WTC11 (cell line): ENCODE measurements at regions not wholly inside any gene's neighbourhood (a gene's known extent, or its start where the extent isn't known, plus 50 kb on each side); places are given as distances from the start of the nearest gene placed in this dataset.

Experiments
- ATAC-seq: fragments of 200-7000 bp; cut with Tn5 transposase; 2 replicates; pipeline ENCODE4 v1.10.0; 2021; ENCODE audit warnings: mild to moderate bottlenecking, moderate library complexity
- CTCF ChIA-PET: fragments of 300-600 bp; sonication (Branson Sonifier 250); formaldehyde crosslinking; loops from one replicate; lab custom pipeline; 2021; ENCODE audit warnings: antibody characterized with exemption; lab: Charles Lee
- POLR2A ChIA-PET: fragments of 350-600 bp; sonication (Branson Sonifier 250); formaldehyde crosslinking; loops from one replicate; lab custom pipeline; 2021; ENCODE audit warnings: antibody characterized with exemption; lab: Charles Lee
- DNase-seq: peaks from one replicate; pipeline ENCODE4 v3.0.0; 2021; ENCODE audit warnings: low spot score
- H3K27ac Mint-ChIP-seq: 2 replicates; pipeline ENCODE4 v1.8.0; 2021; ENCODE audit warnings: mixed read lengths
- H3K27me3 Mint-ChIP-seq: 2 replicates; pipeline ENCODE4 v1.8.0; 2021; ENCODE audit warnings: low read depth, mild to moderate bottlenecking, moderate library complexity, mixed read lengths
- H3K36me3 Mint-ChIP-seq: 2 replicates; pipeline ENCODE4 v1.8.0; 2021; ENCODE audit warnings: mixed read lengths
- H3K4me1 Mint-ChIP-seq: 2 replicates; pipeline ENCODE4 v1.8.0; 2022; ENCODE audit warnings: mixed read lengths
- H3K4me3 Mint-ChIP-seq: 2 replicates; pipeline ENCODE4 v1.8.0; 2021; ENCODE audit warnings: mild to moderate bottlenecking, moderate library complexity, mixed read lengths
- H3K9me3 Mint-ChIP-seq: 2 replicates; pipeline ENCODE4 v1.8.0; 2021; ENCODE audit warnings: mixed read lengths
- CBFB ChIP-seq: sonication (generic); formaldehyde crosslinking; IDR thresholded peaks from 2 replicates; pipeline ENCODE4 v1.8.1; 2022; ENCODE audit warnings: mild to moderate bottlenecking, low read depth, missing genetic modification reagents
- ESRRA ChIP-seq: sonication (generic); formaldehyde crosslinking; IDR thresholded peaks from 2 replicates; pipeline ENCODE4 v1.8.1; 2022; ENCODE audit warnings: mild to moderate bottlenecking, missing genetic modification reagents, borderline replicate concordance
- FOXJ3 ChIP-seq: sonication (generic); formaldehyde crosslinking; IDR thresholded peaks from 2 replicates; pipeline ENCODE4 v1.9.0; 2021; ENCODE audit warnings: missing genetic modification reagents, mild to moderate bottlenecking, borderline replicate concordance
- NFE2L1 ChIP-seq: sonication (generic); formaldehyde crosslinking; IDR thresholded peaks from 2 replicates; pipeline ENCODE4 v1.8.1; 2023; ENCODE audit warnings: missing genetic modification reagents
- NR1H2 ChIP-seq: sonication (generic); formaldehyde crosslinking; IDR thresholded peaks from 2 replicates; pipeline ENCODE4 v1.9.0; 2021; ENCODE audit warnings: mild to moderate bottlenecking, moderate library complexity, missing genetic modification reagents
- RELA ChIP-seq: sonication (generic); formaldehyde crosslinking; IDR thresholded peaks from 2 replicates; pipeline ENCODE4 v1.8.1; 2022; ENCODE audit warnings: missing genetic modification reagents, mild to moderate bottlenecking, borderline replicate concordance
- SMAD3 ChIP-seq: sonication (generic); formaldehyde crosslinking; IDR thresholded peaks from 2 replicates; pipeline ENCODE4 v1.8.0; 2022; ENCODE audit warnings: missing genetic modification reagents, mild to moderate bottlenecking, borderline replicate concordance
- SMAD4 ChIP-seq: sonication (generic); formaldehyde crosslinking; IDR thresholded peaks from 2 replicates; pipeline ENCODE4 v1.8.0; 2022; ENCODE audit warnings: mild to moderate bottlenecking, missing genetic modification reagents
- TEAD4 ChIP-seq: sonication (generic); formaldehyde crosslinking; IDR thresholded peaks from 2 replicates; pipeline ENCODE4 v1.8.0; 2022; ENCODE audit warnings: mild to moderate bottlenecking, missing genetic modification reagents
- TF ChIP-seq, protein P1 (sequence below): fragments of 250-450 bp; sonication (Bioruptor Pico); IDR thresholded peaks from 2 replicates; pipeline ENCODE4 v1.9.0; 2021; ENCODE audit warnings: mild to moderate bottlenecking
- TF ChIP-seq, protein P2 (sequence below): sonication (generic); formaldehyde crosslinking; IDR thresholded peaks from 2 replicates; pipeline ENCODE4 v1.8.0; 2023; ENCODE audit warnings: mild to moderate bottlenecking, missing genetic modification reagents
- TF ChIP-seq, protein P3 (sequence below): fragments of 250-450 bp; sonication (Bioruptor Pico); IDR thresholded peaks from 2 replicates; pipeline ENCODE4 v1.8.0; 2021; ENCODE audit warnings: mild to moderate bottlenecking
- TF ChIP-seq, protein P4 (sequence below): sonication (generic); formaldehyde crosslinking; IDR thresholded peaks from 2 replicates; pipeline ENCODE4 v1.8.0; 2022; ENCODE audit warnings: mild to moderate bottlenecking, missing genetic modification reagents
- TF ChIP-seq, protein P5 (sequence below): fragments of 250-450 bp; sonication (Bioruptor Pico); IDR thresholded peaks from 2 replicates; pipeline ENCODE4 v1.9.0; 2021; ENCODE audit warnings: mild to moderate bottlenecking, borderline replicate concordance
- TF ChIP-seq, protein P6 (sequence below): sonication (generic); formaldehyde crosslinking; IDR thresholded peaks from 2 replicates; pipeline ENCODE4 v1.8.0; 2023; ENCODE audit warnings: missing genetic modification reagents, mild to moderate bottlenecking, borderline replicate concordance

DNA sequence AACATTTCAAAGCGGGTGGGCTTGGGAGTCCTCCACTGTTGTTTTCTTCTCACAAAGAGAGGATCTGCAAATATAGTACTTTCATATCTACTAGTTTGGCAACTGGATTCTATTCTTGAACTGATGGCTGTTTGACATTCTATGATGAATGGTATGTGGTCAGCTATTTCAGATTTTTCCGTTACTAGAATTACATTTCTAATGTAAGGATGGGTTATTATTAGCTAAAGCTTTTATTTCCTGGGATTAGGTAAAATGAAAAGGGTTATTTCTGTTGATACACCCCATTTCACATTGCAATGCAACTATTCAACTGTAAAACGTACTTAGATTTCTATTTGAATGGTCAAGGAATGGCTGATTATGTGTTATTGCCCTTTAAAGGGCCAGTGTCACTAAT lies 629.7 kb downstream of the DACH1 start (continued):
- no peak for TF ChIP-seq CBFB (CRISPR knock-in tag)
- TF ChIP-seq TEAD4 (CRISPR knock-in tag) = no peak
- TF ChIP-seq, protein P1, sequence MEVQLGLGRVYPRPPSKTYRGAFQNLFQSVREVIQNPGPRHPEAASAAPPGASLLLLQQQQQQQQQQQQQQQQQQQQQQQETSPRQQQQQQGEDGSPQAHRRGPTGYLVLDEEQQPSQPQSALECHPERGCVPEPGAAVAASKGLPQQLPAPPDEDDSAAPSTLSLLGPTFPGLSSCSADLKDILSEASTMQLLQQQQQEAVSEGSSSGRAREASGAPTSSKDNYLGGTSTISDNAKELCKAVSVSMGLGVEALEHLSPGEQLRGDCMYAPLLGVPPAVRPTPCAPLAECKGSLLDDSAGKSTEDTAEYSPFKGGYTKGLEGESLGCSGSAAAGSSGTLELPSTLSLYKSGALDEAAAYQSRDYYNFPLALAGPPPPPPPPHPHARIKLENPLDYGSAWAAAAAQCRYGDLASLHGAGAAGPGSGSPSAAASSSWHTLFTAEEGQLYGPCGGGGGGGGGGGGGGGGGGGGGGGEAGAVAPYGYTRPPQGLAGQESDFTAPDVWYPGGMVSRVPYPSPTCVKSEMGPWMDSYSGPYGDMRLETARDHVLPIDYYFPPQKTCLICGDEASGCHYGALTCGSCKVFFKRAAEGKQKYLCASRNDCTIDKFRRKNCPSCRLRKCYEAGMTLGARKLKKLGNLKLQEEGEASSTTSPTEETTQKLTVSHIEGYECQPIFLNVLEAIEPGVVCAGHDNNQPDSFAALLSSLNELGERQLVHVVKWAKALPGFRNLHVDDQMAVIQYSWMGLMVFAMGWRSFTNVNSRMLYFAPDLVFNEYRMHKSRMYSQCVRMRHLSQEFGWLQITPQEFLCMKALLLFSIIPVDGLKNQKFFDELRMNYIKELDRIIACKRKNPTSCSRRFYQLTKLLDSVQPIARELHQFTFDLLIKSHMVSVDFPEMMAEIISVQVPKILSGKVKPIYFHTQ (CRISPR knock-in tag) = no peak
- no peak for TF ChIP-seq SMAD3 (CRISPR knock-in tag)
- TF ChIP-seq RELA (CRISPR knock-in tag) = no peak
- TF ChIP-seq SMAD4 (CRISPR knock-in tag) = no peak

DNA sequence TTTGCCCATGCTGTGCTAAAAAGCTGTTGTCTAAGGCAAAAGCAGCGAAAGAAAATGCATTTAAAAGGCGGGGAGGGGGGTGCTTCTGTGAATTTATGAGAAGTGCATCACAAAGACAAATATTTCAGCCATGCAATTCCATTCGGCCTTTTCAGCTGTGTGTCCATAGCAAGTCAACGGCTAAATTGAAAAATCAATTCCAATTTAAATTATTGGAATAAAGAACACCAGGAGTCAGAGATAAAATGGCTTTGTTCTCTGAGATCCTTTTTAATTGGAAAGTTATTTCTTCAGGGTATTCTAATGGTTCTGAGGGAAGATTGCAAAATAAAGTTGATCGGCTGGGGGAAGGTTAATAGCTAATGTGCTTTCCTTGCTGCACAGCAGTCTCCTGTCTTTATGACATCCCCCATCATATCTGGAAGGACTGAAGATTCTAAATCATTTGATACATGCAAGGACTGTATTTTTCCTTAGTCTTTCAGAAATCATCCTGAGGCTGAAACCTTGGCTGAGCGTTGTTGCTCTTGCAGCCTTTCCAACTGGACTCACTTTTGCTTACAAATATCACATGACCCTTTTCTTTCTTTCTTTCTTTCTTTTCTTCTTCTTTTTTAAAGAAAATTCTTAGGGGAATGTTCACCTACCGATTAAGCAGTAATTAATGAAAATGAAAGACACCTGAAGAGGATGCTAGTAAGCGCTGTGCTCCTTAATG lies 647.1 kb downstream of the DACH1 start:
- H3K27ac Mint-ChIP-seq = no peak overlapping the region
- H3K27me3 Mint-ChIP-seq = no peaks in the 10 kb centered on the region
- CTCF ChIA-PET = interaction anchor here (1.0 to 1.3 kb wide), 2 partner anchors 172 to 259 kb away, joined by 3 to 5 read pairs; no protein-coding TSS in a partner anchor
- no peaks in the 10 kb centered on the region for H3K9me3 Mint-ChIP-seq
- no peak overlapping the region for H3K4me3 Mint-ChIP-seq
- peaks cover 13% of the 10 kb centered on the region for H3K4me1 Mint-ChIP-seq
- no peaks in the 10 kb centered on the region for H3K36me3 Mint-ChIP-seq
- ATAC-seq (no peak), DNase-seq (no peak)
- POLR2A ChIA-PET = no interaction called here
- TF ChIP-seq NFE2L1 = no peak
- TF ChIP-seq, protein P2, sequence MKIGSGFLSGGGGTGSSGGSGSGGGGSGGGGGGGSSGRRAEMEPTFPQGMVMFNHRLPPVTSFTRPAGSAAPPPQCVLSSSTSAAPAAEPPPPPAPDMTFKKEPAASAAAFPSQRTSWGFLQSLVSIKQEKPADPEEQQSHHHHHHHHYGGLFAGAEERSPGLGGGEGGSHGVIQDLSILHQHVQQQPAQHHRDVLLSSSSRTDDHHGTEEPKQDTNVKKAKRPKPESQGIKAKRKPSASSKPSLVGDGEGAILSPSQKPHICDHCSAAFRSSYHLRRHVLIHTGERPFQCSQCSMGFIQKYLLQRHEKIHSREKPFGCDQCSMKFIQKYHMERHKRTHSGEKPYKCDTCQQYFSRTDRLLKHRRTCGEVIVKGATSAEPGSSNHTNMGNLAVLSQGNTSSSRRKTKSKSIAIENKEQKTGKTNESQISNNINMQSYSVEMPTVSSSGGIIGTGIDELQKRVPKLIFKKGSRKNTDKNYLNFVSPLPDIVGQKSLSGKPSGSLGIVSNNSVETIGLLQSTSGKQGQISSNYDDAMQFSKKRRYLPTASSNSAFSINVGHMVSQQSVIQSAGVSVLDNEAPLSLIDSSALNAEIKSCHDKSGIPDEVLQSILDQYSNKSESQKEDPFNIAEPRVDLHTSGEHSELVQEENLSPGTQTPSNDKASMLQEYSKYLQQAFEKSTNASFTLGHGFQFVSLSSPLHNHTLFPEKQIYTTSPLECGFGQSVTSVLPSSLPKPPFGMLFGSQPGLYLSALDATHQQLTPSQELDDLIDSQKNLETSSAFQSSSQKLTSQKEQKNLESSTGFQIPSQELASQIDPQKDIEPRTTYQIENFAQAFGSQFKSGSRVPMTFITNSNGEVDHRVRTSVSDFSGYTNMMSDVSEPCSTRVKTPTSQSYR = no peak
- no peak for TF ChIP-seq ESRRA
- TF ChIP-seq NR1H2 (CRISPR knock-in tag) = no peak
- TF ChIP-seq SMAD4 (CRISPR knock-in tag) = no peak
- TF ChIP-seq CBFB (CRISPR knock-in tag) = no peak
- TF ChIP-seq, protein P1 (CRISPR knock-in tag) = no peak
- TF ChIP-seq, protein P3, sequence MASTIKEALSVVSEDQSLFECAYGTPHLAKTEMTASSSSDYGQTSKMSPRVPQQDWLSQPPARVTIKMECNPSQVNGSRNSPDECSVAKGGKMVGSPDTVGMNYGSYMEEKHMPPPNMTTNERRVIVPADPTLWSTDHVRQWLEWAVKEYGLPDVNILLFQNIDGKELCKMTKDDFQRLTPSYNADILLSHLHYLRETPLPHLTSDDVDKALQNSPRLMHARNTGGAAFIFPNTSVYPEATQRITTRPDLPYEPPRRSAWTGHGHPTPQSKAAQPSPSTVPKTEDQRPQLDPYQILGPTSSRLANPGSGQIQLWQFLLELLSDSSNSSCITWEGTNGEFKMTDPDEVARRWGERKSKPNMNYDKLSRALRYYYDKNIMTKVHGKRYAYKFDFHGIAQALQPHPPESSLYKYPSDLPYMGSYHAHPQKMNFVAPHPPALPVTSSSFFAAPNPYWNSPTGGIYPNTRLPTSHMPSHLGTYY = no peak
- no peak for TF ChIP-seq FOXJ3
- TF ChIP-seq, protein P4, sequence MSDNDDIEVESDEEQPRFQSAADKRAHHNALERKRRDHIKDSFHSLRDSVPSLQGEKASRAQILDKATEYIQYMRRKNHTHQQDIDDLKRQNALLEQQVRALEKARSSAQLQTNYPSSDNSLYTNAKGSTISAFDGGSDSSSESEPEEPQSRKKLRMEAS (CRISPR knock-in tag) = no peak
- TF ChIP-seq, protein P5, sequence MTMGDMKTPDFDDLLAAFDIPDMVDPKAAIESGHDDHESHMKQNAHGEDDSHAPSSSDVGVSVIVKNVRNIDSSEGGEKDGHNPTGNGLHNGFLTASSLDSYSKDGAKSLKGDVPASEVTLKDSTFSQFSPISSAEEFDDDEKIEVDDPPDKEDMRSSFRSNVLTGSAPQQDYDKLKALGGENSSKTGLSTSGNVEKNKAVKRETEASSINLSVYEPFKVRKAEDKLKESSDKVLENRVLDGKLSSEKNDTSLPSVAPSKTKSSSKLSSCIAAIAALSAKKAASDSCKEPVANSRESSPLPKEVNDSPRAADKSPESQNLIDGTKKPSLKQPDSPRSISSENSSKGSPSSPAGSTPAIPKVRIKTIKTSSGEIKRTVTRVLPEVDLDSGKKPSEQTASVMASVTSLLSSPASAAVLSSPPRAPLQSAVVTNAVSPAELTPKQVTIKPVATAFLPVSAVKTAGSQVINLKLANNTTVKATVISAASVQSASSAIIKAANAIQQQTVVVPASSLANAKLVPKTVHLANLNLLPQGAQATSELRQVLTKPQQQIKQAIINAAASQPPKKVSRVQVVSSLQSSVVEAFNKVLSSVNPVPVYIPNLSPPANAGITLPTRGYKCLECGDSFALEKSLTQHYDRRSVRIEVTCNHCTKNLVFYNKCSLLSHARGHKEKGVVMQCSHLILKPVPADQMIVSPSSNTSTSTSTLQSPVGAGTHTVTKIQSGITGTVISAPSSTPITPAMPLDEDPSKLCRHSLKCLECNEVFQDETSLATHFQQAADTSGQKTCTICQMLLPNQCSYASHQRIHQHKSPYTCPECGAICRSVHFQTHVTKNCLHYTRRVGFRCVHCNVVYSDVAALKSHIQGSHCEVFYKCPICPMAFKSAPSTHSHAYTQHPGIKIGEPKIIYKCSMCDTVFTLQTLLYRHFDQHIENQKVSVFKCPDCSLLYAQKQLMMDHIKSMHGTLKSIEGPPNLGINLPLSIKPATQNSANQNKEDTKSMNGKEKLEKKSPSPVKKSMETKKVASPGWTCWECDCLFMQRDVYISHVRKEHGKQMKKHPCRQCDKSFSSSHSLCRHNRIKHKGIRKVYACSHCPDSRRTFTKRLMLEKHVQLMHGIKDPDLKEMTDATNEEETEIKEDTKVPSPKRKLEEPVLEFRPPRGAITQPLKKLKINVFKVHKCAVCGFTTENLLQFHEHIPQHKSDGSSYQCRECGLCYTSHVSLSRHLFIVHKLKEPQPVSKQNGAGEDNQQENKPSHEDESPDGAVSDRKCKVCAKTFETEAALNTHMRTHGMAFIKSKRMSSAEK (CRISPR knock-in tag) = no peak
- TF ChIP-seq, protein P6, sequence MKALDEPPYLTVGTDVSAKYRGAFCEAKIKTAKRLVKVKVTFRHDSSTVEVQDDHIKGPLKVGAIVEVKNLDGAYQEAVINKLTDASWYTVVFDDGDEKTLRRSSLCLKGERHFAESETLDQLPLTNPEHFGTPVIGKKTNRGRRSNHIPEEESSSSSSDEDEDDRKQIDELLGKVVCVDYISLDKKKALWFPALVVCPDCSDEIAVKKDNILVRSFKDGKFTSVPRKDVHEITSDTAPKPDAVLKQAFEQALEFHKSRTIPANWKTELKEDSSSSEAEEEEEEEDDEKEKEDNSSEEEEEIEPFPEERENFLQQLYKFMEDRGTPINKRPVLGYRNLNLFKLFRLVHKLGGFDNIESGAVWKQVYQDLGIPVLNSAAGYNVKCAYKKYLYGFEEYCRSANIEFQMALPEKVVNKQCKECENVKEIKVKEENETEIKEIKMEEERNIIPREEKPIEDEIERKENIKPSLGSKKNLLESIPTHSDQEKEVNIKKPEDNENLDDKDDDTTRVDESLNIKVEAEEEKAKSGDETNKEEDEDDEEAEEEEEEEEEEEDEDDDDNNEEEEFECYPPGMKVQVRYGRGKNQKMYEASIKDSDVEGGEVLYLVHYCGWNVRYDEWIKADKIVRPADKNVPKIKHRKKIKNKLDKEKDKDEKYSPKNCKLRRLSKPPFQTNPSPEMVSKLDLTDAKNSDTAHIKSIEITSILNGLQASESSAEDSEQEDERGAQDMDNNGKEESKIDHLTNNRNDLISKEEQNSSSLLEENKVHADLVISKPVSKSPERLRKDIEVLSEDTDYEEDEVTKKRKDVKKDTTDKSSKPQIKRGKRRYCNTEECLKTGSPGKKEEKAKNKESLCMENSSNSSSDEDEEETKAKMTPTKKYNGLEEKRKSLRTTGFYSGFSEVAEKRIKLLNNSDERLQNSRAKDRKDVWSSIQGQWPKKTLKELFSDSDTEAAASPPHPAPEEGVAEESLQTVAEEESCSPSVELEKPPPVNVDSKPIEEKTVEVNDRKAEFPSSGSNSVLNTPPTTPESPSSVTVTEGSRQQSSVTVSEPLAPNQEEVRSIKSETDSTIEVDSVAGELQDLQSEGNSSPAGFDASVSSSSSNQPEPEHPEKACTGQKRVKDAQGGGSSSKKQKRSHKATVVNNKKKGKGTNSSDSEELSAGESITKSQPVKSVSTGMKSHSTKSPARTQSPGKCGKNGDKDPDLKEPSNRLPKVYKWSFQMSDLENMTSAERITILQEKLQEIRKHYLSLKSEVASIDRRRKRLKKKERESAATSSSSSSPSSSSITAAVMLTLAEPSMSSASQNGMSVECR (CRISPR knock-in tag) = no peak
